GM12891 (cell line): ENCODE measurements at regions not wholly inside any gene's neighbourhood (a gene's known extent, or its start where the extent isn't known, plus 50 kb on each side); places are given as distances from the start of the nearest gene placed in this dataset.

Experiments
- DNase-seq: peaks from one replicate; pipeline ENCODE4 v3.0.0; 2011; ENCODE audit warnings: low spot score; ENCODE audit not compliant: insufficient read length
- FAIRE-seq: peaks from 2 replicates; lab custom pipeline; 2011; peaks lifted over from hg19 to GRCh38; lab: Jason Lieb, UNC
- PAX5 ChIP-seq: IDR thresholded peaks from 2 replicates; pipeline ENCODE4 v1.6.1; 2011; ENCODE audit warnings: low read length, moderate library complexity, mild to moderate bottlenecking; ENCODE audit not compliant: insufficient read depth, severe bottlenecking
- POLR2A ChIP-seq: IDR thresholded peaks from 2 replicates; pipeline ENCODE4 v1.6.1; 2011; ENCODE audit warnings: low read depth, low read length, control low read depth
- POLR2AphosphoS5 ChIP-seq: IDR thresholded peaks from 2 replicates; pipeline ENCODE4 v1.6.1; 2011; ENCODE audit warnings: low read depth, low read length, control low read depth
- POU2F2 ChIP-seq: IDR thresholded peaks from 2 replicates; pipeline ENCODE4 v1.6.1; 2011; ENCODE audit warnings: low read depth, mild to moderate bottlenecking, control low read depth, low read length, moderate library complexity
- SPI1 ChIP-seq: IDR thresholded peaks from 2 replicates; pipeline ENCODE4 v1.6.1; 2011; ENCODE audit warnings: low read depth, low read length, control low read depth
- TAF1 ChIP-seq: IDR thresholded peaks from 2 replicates; pipeline ENCODE4 v1.6.1; 2011; ENCODE audit warnings: low read depth, low read length, control low read depth

DNA sequence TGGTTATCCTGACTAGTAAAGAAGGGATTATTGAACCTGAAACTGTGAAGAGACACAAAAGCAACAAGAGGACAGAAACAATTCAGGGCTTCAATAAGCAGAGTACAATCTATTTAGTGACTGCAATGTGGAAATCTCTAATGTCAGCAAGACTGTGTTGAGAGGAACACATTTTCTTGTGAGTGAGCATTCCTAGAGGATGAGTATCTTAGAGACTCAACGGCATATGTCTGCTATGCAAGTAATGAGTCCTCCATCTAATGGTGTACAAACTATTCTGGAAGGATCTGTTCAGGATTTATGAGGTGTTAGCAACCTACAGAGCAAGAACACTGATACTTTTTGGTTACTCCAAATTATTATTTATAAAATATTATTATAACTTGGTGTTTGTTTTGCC is 226.5 kb upstream of the NDN start:
- no peak for FAIRE-seq
- no peak for TF ChIP-seq PAX5
- no peak for TF ChIP-seq POU2F2
- no peak for TF ChIP-seq POLR2A
- no peak for TF ChIP-seq TAF1
- no peak for TF ChIP-seq SPI1
- TF ChIP-seq POLR2AphosphoS5 = no peak
- DNase-seq = no peak

DNA sequence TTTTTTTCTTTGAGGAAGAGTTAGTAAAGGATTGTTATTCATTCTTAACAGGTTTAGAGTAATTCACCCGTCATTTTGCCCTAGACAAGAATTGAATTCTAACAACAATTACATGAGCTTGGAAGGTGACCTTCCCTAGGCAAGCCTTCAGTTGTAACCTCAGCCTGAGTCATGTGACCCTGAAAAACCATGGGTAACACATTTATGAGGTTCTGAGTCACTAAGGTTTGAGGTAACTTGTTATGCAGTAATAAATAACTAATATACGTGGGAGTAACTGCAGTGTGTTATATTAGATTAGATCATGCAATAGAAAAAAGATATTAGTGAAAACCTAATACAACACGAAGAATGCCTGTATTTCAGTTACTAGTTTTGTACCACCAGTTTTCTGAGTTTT is 237.6 kb upstream of the NDN start:
- FAIRE-seq = no peak
- DNase-seq = no peak
- TF ChIP-seq SPI1 = no peak

DNA sequence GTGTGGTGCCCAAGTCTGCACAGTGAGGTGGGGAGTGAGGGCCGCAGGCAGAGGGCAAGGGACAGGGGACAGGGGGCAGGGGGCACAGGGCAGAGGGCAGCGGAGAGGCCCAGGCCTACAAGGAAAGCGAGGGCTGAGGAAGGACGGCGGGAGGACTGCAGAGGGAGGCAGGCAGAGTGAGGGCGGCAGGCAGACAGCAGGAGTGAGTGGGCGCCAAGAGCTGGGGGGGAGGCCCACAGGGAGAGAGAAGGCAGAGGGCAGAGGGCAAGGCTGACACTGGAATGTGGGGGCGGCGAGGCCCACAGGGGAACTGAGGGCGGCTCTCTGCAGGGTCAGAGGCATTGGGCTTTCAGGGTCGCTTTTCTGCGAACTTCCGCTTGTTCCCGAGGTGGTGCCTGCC is 267.8 kb upstream of the NDN start:
- FAIRE-seq (no peak), DNase-seq (no peak)
- no peak for TF ChIP-seq PAX5
- no peak for TF ChIP-seq POLR2A
- TF ChIP-seq POLR2AphosphoS5 = no peak
- no peak for TF ChIP-seq TAF1
- TF ChIP-seq POU2F2 = no peak
- TF ChIP-seq SPI1 = no peak

GRCh38 chr15:23983500-23984259 is 296.6 kb upstream of the NDN start:
- FAIRE-seq (no peak), DNase-seq (no peak)
- TF ChIP-seq POLR2A (no peak), PAX5 (no peak), POU2F2 (no peak), SPI1 (no peak), TAF1 (no peak), POLR2AphosphoS5 (no peak)

- TF ChIP-seq TAF1 (no peak), PAX5 (no peak), SPI1 (no peak), POLR2A (no peak), POU2F2 (no peak), POLR2AphosphoS5 (no peak)
- DNase-seq (no peak), FAIRE-seq (no peak)
Observed at GRCh38 chr15:23994273-23994672, 307.2 kb upstream of the NDN start.

- TF ChIP-seq TAF1 (no peak), PAX5 (no peak), POLR2AphosphoS5 (no peak), SPI1 (no peak), POLR2A (no peak), POU2F2 (no peak)
- DNase-seq (no peak), FAIRE-seq (no peak)
Observed at GRCh38 chr15:23998056-23998455, 311.0 kb upstream of the NDN start.

DNA sequence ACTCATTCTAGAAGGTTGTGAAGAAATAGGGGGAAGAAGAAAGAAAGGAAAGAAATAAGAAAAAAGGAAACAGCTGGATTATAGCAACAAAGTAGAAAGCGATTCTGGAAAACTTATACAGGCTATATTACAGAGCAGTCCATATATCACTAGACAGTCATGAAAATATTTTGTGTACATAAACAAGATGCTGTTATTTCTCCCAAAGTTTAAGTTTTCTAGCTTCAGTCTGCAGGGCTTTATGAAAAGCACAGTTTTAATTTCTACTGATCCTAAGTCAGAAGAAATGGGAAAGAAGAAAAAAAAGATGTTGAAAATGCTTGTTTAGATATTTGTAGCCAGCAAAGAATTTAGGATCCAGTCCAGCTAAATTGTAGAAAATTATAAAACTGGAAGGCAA is 321.4 kb upstream of the NDN start:
- no peak for FAIRE-seq
- no peak for DNase-seq
- TF ChIP-seq SPI1 (no peak), PAX5 (no peak), POLR2A (no peak), TAF1 (no peak), POU2F2 (no peak), POLR2AphosphoS5 (no peak)

DNA sequence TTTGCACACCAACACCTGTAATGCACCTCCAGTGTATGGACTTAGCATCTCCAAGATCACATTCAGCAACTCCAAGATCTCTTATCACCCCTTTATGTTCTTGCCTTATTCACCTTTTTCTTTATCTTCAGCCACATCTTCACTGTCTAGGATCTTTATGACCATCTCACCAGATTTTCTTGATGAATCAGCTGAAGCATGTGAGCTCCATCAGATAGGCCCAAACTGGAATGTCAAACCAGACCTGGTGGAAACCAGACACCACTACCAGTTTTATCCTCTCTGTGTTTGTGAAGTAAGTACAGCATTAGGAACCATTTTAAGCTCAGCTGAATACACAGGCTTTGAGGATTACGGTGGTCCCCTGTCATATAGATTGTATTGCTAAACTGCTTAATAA is 330.4 kb upstream of the NDN start:
- TF ChIP-seq TAF1 = no peak
- no peak for TF ChIP-seq POU2F2
- no peak for TF ChIP-seq SPI1
- TF ChIP-seq PAX5 = no peak
- no peak for TF ChIP-seq POLR2AphosphoS5
- TF ChIP-seq POLR2A = no peak
- FAIRE-seq (no peak), DNase-seq (no peak)

GRCh38 chr15:24039683-24040082 is 352.6 kb upstream of the NDN start:
- DNase-seq = no peak
- FAIRE-seq = no peak
- TF ChIP-seq POU2F2 (no peak), SPI1 (no peak), POLR2A (no peak)
